Sigmoid colon (tissue), 6 donors: ENCODE measurements at regions not wholly inside any gene's neighbourhood (a gene's known extent, or its start where the extent isn't known, plus 50 kb on each side); places are given as distances from the start of the nearest gene placed in this dataset.
"Not testable (repeated sequence)": the region's sequence is repeated elsewhere in the genome, so short reads cannot be mapped to it uniquely, and the experiment has no call there.

Experiments used
- DNase-seq: peaks from one replicate; pipeline ENCODE4 v3.0.0-alpha.2; 2019
- H3K27ac ChIP-seq, 4 donors: fragments of 200-600 bp; sonication (generic); one replicate each; pipeline ENCODE4 v1.5.1; 2016 to 2019; ENCODE audit warnings: mild to moderate bottlenecking in 1 of 4
- H3K27me3 ChIP-seq, 3 donors: fragments of 200-600 bp; sonication (generic); one replicate each; pipeline ENCODE4 v1.5.1; 2019; ENCODE audit warnings: mild to moderate bottlenecking in 1 of 3
- H3K36me3 ChIP-seq, 4 donors: fragments of 200-600 bp; sonication (generic); one replicate each; pipeline ENCODE4 v1.5.1; 2016 to 2019
- H3K4me1 ChIP-seq, 4 donors: fragments of 200-600 bp; sonication (generic); one replicate each; pipeline ENCODE4 v1.5.1; 2017 to 2019
- H3K4me3 ChIP-seq, 4 donors: fragments of 200-600 bp; sonication (generic); one replicate each; pipeline ENCODE4 v1.5.1; 2017 to 2019; ENCODE audit warnings: mild to moderate bottlenecking in 2 of 4, moderate library complexity in 1 of 4
- H3K9me3 ChIP-seq, 4 donors: fragments of 200-600 bp in 3 of 4; sonication (generic) in 3 of 4; one replicate each; pipeline versions ENCODE4 v1.5.1 to v1.6.1; 2013 to 2019
- EP300 ChIP-seq, 4 donors: sonication (generic); formaldehyde crosslinking; IDR thresholded peaks; one replicate each; pipeline ENCODE4 v1.6.1; 2017; ENCODE audit warnings: antibody characterized with exemption in 4 of 4
- POLR2A ChIP-seq, 2 donors: fragments of 450-650 bp; IDR thresholded peaks; one replicate each; pipeline ENCODE4 v1.6.1; 2016; ENCODE audit warnings: antibody characterized with exemption in 2 of 2, mild to moderate bottlenecking in 2 of 2, moderate library complexity in 2 of 2
- POLR2AphosphoS5 ChIP-seq, 4 donors: sonication (generic); formaldehyde crosslinking; IDR thresholded peaks; one replicate each; pipeline ENCODE4 v1.6.1; 2017; ENCODE audit warnings: antibody characterized with exemption in 4 of 4
- WGBS, 2 donors: extraction: QIAGEN DNeasy Blood & Tissue Kit; methylation state at CpG; one replicate each; pipeline ENCODE4 v1.1.7; 2013; 5-methylcytosine and 5-hydroxymethylcytosine counted together
- intact Hi-C: fragments of 100-400 bp; cut with DNase I; formaldehyde crosslinking; loops from one replicate; pipeline ENCODE4 v1.15.1; 2023
- TF ChIP-seq, protein P1 (sequence below), 4 experiments: fragments of 450-650 bp in 3 of 4; fragments of 200-600 bp in 1 of 4; IDR thresholded peaks; one replicate each; pipeline ENCODE4 v1.5.1; 2016 to 2019; ENCODE audit warnings: antibody characterized with exemption in 4 of 4, mild to moderate bottlenecking in 3 of 4, moderate library complexity in 2 of 4
- donor health status: healthy with polysubstance abuse.
- donor health status: healthy.

DNA sequence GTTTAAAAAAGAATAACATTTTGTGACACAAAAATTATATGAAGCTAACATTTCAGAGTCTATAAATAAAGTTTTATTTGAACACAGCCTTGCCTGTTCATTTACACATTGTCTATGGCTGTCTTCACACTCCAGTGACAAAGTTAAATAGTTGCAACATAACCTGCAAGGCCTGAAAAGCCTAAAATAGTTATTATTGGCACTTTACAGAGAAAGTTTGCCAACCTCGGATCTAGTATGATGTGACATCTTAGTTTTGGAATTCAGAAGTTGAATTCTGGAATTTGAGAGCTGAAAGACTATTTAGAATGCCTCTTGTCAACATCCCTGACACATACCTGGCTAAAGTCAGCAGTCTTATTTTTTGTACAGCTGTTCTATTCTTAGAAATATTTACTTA lies 68.3 kb downstream of the DYRK2 start:
- WGBS, 2 donors: 79 to 89% methylated on average over 1 of the region's 1 CpG
- Histone ChIP-seq H3K4me1 (peaks cover 0 to 28% (median 17%) of the 10 kb centered on the region in 4 donors), H3K9me3 (no peaks in the 10 kb centered on the region), H3K4me3 (no peak overlapping the region), H3K27ac (peak overlapping the region in 3 of 4 donors; percentile 43 to 66 (median 56)), H3K36me3 (no peaks in the 10 kb centered on the region), H3K27me3 (no peaks in the 10 kb centered on the region)
- intact Hi-C loops: no loop called here
- TF ChIP-seq POLR2A (IDR thresholded peaks at IDR 0.05) (no peak), POLR2AphosphoS5 (IDR thresholded peaks at IDR 0.05) (peak in 3 of 4 donors; percentile 42 to 55 (median 50))
- no peak for DNase-seq

DNA sequence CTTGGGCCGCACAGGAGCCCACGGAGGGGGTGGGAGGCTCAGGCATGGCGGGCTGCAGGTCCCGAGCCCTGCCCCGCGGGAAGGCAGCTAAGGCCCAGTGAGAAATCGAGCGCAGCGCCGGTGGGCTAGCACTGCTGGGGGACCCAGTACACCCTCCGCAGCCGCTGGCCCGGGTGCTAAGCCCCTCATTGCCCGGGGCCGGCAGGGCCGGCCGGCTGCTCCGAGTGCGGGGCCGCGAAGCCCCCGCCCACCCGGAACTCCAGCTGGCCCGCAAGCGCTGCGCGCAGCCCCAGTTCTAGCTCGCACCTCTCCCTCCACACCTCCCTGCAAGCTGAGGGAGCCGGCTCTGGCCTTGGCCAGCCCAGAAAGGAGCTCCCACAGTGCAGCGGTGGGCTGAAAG lies 70.8 kb downstream of the DYRK2 start:
- H3K4me3 ChIP-seq, H3K36me3 ChIP-seq, H3K27me3 ChIP-seq, intact Hi-C loops, DNase-seq, H3K9me3 ChIP-seq: not testable (repeated sequence)
- 69 to 94% methylated on average over 25 to 27 of the region's 30 CpGs for WGBS, 2 donors
- Histone ChIP-seq H3K4me1 (peaks cover 0 to 28% (median 17%) of the 10 kb centered on the region in 4 donors), H3K27ac (peak overlapping the region in 1 of 4 donors; percentile 51)

DNA sequence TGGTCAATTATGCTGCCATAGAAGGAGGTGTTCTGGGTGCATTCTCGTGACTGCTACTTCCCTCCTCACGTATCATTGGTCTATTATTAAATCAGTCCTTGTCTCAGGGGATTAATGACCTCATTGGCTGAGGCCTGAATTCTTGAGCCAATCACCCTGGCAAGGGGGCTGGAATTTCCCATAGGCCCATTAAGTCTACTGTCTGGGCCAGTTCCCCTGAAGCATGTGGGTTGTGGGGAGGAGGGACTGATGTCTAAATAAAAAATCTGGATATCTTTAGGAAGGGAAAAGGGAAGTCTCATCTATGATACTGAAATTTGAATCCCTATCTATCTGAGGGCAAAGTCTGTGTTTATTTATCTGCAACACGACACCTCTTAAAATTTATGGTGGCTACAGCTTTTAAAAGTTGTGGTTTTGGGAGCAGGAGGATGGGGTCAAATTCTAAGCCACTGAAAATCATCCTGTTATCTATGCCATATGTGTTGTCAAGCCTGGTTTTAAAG lies 71.9 kb downstream of the DYRK2 start:
- H3K4me1 ChIP-seq: peaks cover 0 to 28% (median 17%) of the 10 kb centered on the region in 4 donors
- no peak overlapping the region for H3K4me3 ChIP-seq
- H3K27ac ChIP-seq: peak overlapping the region in 3 of 4 donors; percentile 40 to 51 (median 47)
- WGBS, 2 donors: 46% methylated on average over 3 of the region's 3 CpGs
- TF ChIP-seq, protein P1, sequence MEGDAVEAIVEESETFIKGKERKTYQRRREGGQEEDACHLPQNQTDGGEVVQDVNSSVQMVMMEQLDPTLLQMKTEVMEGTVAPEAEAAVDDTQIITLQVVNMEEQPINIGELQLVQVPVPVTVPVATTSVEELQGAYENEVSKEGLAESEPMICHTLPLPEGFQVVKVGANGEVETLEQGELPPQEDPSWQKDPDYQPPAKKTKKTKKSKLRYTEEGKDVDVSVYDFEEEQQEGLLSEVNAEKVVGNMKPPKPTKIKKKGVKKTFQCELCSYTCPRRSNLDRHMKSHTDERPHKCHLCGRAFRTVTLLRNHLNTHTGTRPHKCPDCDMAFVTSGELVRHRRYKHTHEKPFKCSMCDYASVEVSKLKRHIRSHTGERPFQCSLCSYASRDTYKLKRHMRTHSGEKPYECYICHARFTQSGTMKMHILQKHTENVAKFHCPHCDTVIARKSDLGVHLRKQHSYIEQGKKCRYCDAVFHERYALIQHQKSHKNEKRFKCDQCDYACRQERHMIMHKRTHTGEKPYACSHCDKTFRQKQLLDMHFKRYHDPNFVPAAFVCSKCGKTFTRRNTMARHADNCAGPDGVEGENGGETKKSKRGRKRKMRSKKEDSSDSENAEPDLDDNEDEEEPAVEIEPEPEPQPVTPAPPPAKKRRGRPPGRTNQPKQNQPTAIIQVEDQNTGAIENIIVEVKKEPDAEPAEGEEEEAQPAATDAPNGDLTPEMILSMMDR (IDR thresholded peaks at IDR 0.05): no peak
- TF ChIP-seq POLR2A (IDR thresholded peaks at IDR 0.05) (no peak), EP300 (IDR thresholded peaks at IDR 0.05) (no peak), POLR2AphosphoS5 (IDR thresholded peaks at IDR 0.05) (no peak)
- no peaks in the 10 kb centered on the region for H3K27me3 ChIP-seq
- H3K36me3 ChIP-seq: no peaks in the 10 kb centered on the region
- H3K9me3 ChIP-seq: no peaks in the 10 kb centered on the region
- intact Hi-C loops: no loop called here
- DNase-seq: peak; percentile 67

DNA sequence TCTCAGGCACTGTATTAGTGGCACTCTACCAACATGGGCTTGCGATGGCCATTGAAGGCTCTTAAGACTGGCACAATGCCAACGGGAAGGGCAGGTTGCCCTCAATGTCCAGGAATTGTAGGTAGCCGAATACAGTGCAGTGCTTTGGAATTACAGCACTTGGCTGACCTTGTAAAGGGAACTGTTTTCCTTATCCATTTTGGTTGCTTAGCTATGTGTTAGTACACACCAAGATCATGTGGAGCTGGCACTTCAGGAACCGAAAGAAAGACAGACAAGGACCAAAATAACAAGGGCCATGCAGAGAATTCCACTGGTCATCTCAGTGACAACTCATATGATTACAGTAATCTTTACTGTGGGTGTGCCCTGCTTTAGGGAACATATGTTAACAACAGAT lies 72.7 kb downstream of the DYRK2 start:
- H3K4me3 ChIP-seq: no peak overlapping the region
- no peaks in the 10 kb centered on the region for H3K9me3 ChIP-seq
- no peaks in the 10 kb centered on the region for H3K36me3 ChIP-seq
- H3K4me1 ChIP-seq: peaks cover 0 to 28% (median 17%) of the 10 kb centered on the region in 4 donors
- TF ChIP-seq, protein P1 (IDR thresholded peaks at IDR 0.05): no peak
- TF ChIP-seq POLR2AphosphoS5 (IDR thresholded peaks at IDR 0.05): no peak
- TF ChIP-seq EP300 (IDR thresholded peaks at IDR 0.05): no peak
- no peak for TF ChIP-seq POLR2A (IDR thresholded peaks at IDR 0.05)
- WGBS, 2 donors: 14 to 51% methylated on average over 4 of the region's 4 CpGs
- no peaks in the 10 kb centered on the region for H3K27me3 ChIP-seq
- intact Hi-C loops: no loop called here
- H3K27ac ChIP-seq: peak overlapping the region in 3 of 4 donors; percentile 40 to 51 (median 47)
- DNase-seq: no peak

DNA sequence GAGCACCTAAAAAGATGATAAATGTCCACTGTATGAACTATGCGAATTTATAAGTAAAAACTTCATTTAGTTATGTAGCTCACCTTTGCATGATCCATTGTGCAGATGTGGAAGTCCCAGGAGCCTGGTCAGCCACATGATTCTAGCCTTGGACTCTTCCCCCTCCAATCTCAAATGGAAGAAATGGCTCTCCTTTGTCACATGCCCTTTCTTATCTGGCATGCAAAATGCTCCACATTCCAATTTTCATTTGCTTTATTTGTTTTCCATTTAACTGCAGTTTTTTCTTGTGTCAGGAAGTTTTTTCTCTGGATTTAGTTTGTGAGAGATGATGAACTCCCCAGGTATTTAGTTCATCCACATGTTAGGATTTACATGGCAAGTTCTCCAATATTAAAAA lies 73.8 kb downstream of the DYRK2 start:
- 97 to 98% methylated on average over 1 of the region's 1 CpG for WGBS, 2 donors
- no peak overlapping the region for H3K4me3 ChIP-seq
- DNase-seq: no peak
- H3K36me3 ChIP-seq: no peaks in the 10 kb centered on the region
- peaks cover 0 to 19% (median 13%) of the 10 kb centered on the region in 4 donors for H3K4me1 ChIP-seq
- H3K27me3 ChIP-seq: no peaks in the 10 kb centered on the region
- intact Hi-C loops: no loop called here
- no peaks in the 10 kb centered on the region for H3K9me3 ChIP-seq
- no peak overlapping the region for H3K27ac ChIP-seq
- TF ChIP-seq EP300 (IDR thresholded peaks at IDR 0.05) (no peak), POLR2A (IDR thresholded peaks at IDR 0.05) (no peak), POLR2AphosphoS5 (IDR thresholded peaks at IDR 0.05) (no peak)

DNA sequence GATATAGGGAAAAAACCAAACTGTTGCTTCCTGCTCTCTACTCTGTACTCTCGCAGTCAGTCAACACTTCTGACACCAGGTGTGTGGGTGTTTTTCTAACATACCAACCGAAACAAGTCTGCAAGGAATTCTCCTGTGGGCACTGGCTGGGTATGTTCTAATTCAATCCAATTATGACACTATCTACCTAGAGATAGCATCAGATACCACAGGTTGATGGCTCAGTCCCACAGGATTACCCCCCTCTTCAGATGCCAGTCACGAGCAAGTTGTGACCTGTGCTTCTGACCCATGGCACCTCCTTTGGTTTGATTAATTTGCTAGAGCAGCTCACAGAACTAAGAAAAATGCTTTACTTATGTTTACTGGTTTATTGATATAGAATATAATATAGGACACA lies 78.3 kb downstream of the DYRK2 start:
- no peak for DNase-seq
- Histone ChIP-seq H3K27me3 (no peaks in the 10 kb centered on the region), H3K27ac (no peak overlapping the region), H3K36me3 (no peaks in the 10 kb centered on the region), H3K9me3 (no peaks in the 10 kb centered on the region), H3K4me3 (no peak overlapping the region), H3K4me1 (peaks cover 0 to 4% (median 0%) of the 10 kb centered on the region in 4 donors)
- WGBS, 2 donors: 93 to 94% methylated on average over 3 of the region's 3 CpGs
- TF ChIP-seq, protein P1 (IDR thresholded peaks at IDR 0.05): no peak
- no peak for TF ChIP-seq POLR2A (IDR thresholded peaks at IDR 0.05)
- intact Hi-C loops: no loop called here
